Smooth muscle cell (in vitro differentiated cells): ENCODE measurements at regions not wholly inside any gene's neighbourhood (a gene's known extent, or its start where the extent isn't known, plus 50 kb on each side); places are given as distances from the start of the nearest gene placed in this dataset.

Experiments
- DNase-seq: peaks from one replicate; lab custom pipeline; 2025; ENCODE audit not compliant: unreplicated experiment; lab: John Stamatoyannopoulos, UW
- H2AFZ ChIP-seq: fragments of 200-600 bp; sonication (generic); 2 replicates; pipeline ENCODE4 v1.6.0; 2016; ENCODE audit warnings: antibody characterized with exemption, low read depth, mild to moderate bottlenecking
- H3F3A ChIP-seq: fragments of 200-600 bp; sonication (generic); 2 replicates; pipeline ENCODE4 v1.6.0; 2017; ENCODE audit warnings: antibody characterized with exemption, low read depth
- H3K27ac ChIP-seq: fragments of 200-600 bp; sonication (generic); 2 replicates; pipeline ENCODE4 v1.5.1; 2016; ENCODE audit warnings: low read depth, mild to moderate bottlenecking
- H3K27me3 ChIP-seq: fragments of 200-600 bp; sonication (generic); 2 replicates; pipeline ENCODE4 v1.6.1; 2016; ENCODE audit warnings: low read depth, mild to moderate bottlenecking
- H3K36me3 ChIP-seq: fragments of 200-600 bp; sonication (generic); 2 replicates; pipeline ENCODE4 v1.5.1; 2016; ENCODE audit warnings: low read depth
- H3K4me1 ChIP-seq: fragments of 200-600 bp; sonication (generic); 2 replicates; pipeline ENCODE4 v1.5.1; 2016; ENCODE audit warnings: low read depth
- H3K4me2 ChIP-seq: fragments of 200-600 bp; sonication (generic); 2 replicates; pipeline ENCODE4 v1.6.0; 2016; ENCODE audit warnings: mild to moderate bottlenecking
- H3K4me3 ChIP-seq: fragments of 200-600 bp; sonication (generic); 2 replicates; pipeline ENCODE4 v1.5.1; 2016; ENCODE audit warnings: mild to moderate bottlenecking
- H3K79me2 ChIP-seq: fragments of 200-600 bp; sonication (generic); 2 replicates; pipeline ENCODE4 v1.6.0; 2016; ENCODE audit warnings: low read depth, mild to moderate bottlenecking
- H3K9ac ChIP-seq: fragments of 200-600 bp; sonication (generic); 2 replicates; pipeline ENCODE4 v1.6.0; 2016; ENCODE audit warnings: low read depth
- H3K9me3 ChIP-seq: fragments of 200-600 bp; sonication (generic); replicated peaks from 2 replicates; pipeline ENCODE4 v1.5.1; 2016; ENCODE audit warnings: low read depth
- H4K20me1 ChIP-seq: fragments of 200-600 bp; sonication (generic); 2 replicates; pipeline ENCODE4 v1.6.0; 2016; ENCODE audit warnings: low read depth
- CTCF ChIP-seq: fragments of 200-600 bp; sonication (generic); IDR thresholded peaks from 2 replicates; pipeline ENCODE4 v1.5.1; 2017; ENCODE audit warnings: borderline replicate concordance, mild to moderate bottlenecking, antibody characterized with exemption; ENCODE audit not compliant: insufficient read depth, poor library complexity, severe bottlenecking
- WGBS: methylation state at CpG from one replicate; pipeline ENCODE4 v1.1.7; 2016; ENCODE audit warnings: low lambda C conversion rate; 5-methylcytosine and 5-hydroxymethylcytosine counted together

- Histone ChIP-seq H3K4me3 (no peak overlapping the region), H4K20me1 (no peaks in the 10 kb centered on the region), H3K9ac (no peak overlapping the region), H2AFZ (no peak overlapping the region), H3K27ac (no peak overlapping the region), H3K27me3 (no peaks in the 10 kb centered on the region), H3F3A (no peaks in the 10 kb centered on the region), H3K9me3 (no peaks in the 10 kb centered on the region), H3K4me1 (no peaks in the 10 kb centered on the region), H3K79me2 (no peaks in the 10 kb centered on the region), H3K4me2 (no peak overlapping the region), H3K36me3 (no peaks in the 10 kb centered on the region)
- DNase-seq: no peak
- 76% methylated on average over 2 of the region's 2 CpGs for WGBS
- no peak for TF ChIP-seq CTCF
These were observed 225.7 kb upstream of the PPP2R3A start for GRCh38 chr3:135739779-135740178.

GRCh38 chr3:135740211-135740610 lies 225.3 kb upstream of the PPP2R3A start:
- no peak overlapping the region for H3K27ac ChIP-seq
- no peaks in the 10 kb centered on the region for H3K9me3 ChIP-seq
- WGBS: 83% methylated on average over 9 of the region's 9 CpGs
- no peak overlapping the region for H3K4me3 ChIP-seq
- no peaks in the 10 kb centered on the region for H3K27me3 ChIP-seq
- no peak for TF ChIP-seq CTCF
- H3K4me1 ChIP-seq: no peaks in the 10 kb centered on the region
- no peaks in the 10 kb centered on the region for H3F3A ChIP-seq
- no peak overlapping the region for H3K9ac ChIP-seq
- H3K4me2 ChIP-seq: no peak overlapping the region
- H3K36me3 ChIP-seq: no peaks in the 10 kb centered on the region
- H2AFZ ChIP-seq: no peak overlapping the region
- DNase-seq: no peak
- no peaks in the 10 kb centered on the region for H3K79me2 ChIP-seq
- no peaks in the 10 kb centered on the region for H4K20me1 ChIP-seq

- Histone ChIP-seq H3K4me1 (no peaks in the 10 kb centered on the region), H3K36me3 (no peaks in the 10 kb centered on the region), H3K4me2 (no peak overlapping the region), H2AFZ (no peak overlapping the region), H3K9ac (no peak overlapping the region), H3K9me3 (no peaks in the 10 kb centered on the region), H3K27ac (no peak overlapping the region), H4K20me1 (no peaks in the 10 kb centered on the region), H3K79me2 (no peaks in the 10 kb centered on the region), H3K4me3 (no peak overlapping the region), H3K27me3 (peaks cover 2% of the 10 kb centered on the region), H3F3A (no peaks in the 10 kb centered on the region)
- no peak for TF ChIP-seq CTCF
- no peak for DNase-seq
These were observed 224.8 kb upstream of the PPP2R3A start for GRCh38 chr3:135740751-135741150.

- Histone ChIP-seq H3K4me3 (no peak overlapping the region), H3K27ac (no peak overlapping the region), H3K9me3 (no peaks in the 10 kb centered on the region), H2AFZ (no peak overlapping the region), H3K4me2 (no peak overlapping the region), H4K20me1 (no peaks in the 10 kb centered on the region), H3F3A (no peaks in the 10 kb centered on the region), H3K79me2 (no peaks in the 10 kb centered on the region), H3K4me1 (no peaks in the 10 kb centered on the region), H3K9ac (no peak overlapping the region), H3K27me3 (peaks cover 2% of the 10 kb centered on the region), H3K36me3 (no peaks in the 10 kb centered on the region)
- no peak for TF ChIP-seq CTCF
- DNase-seq: no peak
- 88% methylated on average over 4 of the region's 4 CpGs for WGBS
These were observed 213.5 kb upstream of the PPP2R3A start for GRCh38 chr3:135751991-135752390.
